ENCODE measurements at regions not wholly inside any gene's neighbourhood (a gene's known extent, or its start where the extent isn't known, plus 50 kb on each side); places are given as distances from the start of the nearest gene placed in this dataset.

- TF ChIP-seq POLR2A (IDR thresholded peaks at IDR 0.05; ENCODE audit: low read length) (no peak), GATA1 (IDR thresholded peaks at IDR 0.05; ENCODE audit: low read depth, low read length) (no peak)
These were observed 334.2 kb upstream of the SLC30A5 start for GRCh38 chr5:68759593-68759992.
